Retinal pigment epithelial cell (primary cell): ENCODE measurements at regions not wholly inside any gene's neighbourhood (a gene's known extent, or its start where the extent isn't known, plus 50 kb on each side); places are given as distances from the start of the nearest gene placed in this dataset.

Experiments used
- DNase-seq: peaks from one replicate; pipeline ENCODE4 v3.0.0-alpha.2; 2010; ENCODE audit warnings: low read depth
- H3K4me3 ChIP-seq: 2 replicates; pipeline ENCODE4 v1.5.1; 2011; ENCODE audit warnings: mild to moderate bottlenecking, low read length, control low read depth, moderate library complexity
- CTCF ChIP-seq: conservative IDR thresholded peaks from 2 replicates; pipeline ENCODE4 v1.5.1; 2011; ENCODE audit warnings: low read depth, low read length, control low read depth, inconsistent platforms

GRCh38 chr13:36750046-36750445 lies 69.0 kb upstream of the RFXAP start:
- DNase-seq: no peak
- TF ChIP-seq CTCF: no peak
- H3K4me3 ChIP-seq: no peak overlapping the region

DNA sequence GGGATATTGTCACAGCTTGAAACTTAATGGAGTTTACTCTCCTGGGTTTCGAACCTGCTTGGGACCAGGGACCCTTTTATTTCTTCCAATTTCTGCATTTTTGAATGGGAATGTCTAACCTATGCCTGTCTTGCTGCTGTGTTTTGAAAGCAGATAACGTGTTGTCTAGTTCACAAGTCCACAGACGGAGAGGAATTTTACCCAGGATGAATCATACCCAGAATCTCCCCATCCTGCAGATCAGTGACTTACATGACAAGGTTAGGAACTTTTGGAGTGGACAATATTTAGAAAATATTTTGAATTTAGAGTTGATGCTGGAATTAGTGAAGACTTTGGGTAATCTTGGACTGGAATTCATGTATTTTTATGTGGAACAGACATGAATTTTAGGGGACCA lies 68.6 kb upstream of the RFXAP start:
- H3K4me3 ChIP-seq: no peak overlapping the region
- no peak for DNase-seq
- no peak for TF ChIP-seq CTCF

DNA sequence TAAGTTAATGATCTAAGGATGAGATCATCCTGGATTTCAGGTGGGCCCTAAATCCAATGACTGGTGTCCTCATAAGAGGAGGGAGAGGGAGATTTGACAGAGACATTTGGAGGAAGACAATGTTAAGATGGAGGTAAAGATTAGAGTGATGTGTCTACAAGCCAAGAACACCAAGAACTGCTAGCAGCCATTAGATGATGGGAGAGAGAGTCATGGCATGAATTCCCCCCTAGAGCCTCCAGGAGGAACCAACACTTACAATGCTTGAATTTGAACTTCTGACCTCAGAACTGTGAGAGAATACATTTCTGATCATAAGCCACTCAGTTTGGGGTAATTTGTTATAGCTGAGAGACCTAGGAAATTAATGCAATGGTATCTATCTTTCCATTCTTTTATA lies 68.1 kb upstream of the RFXAP start:
- H3K4me3 ChIP-seq: no peak overlapping the region
- TF ChIP-seq CTCF: no peak
- DNase-seq: no peak

GRCh38 chr13:36752673-36753072 lies 66.3 kb upstream of the RFXAP start:
- no peak for DNase-seq
- TF ChIP-seq CTCF: no peak
- no peak overlapping the region for H3K4me3 ChIP-seq

- no peak for DNase-seq
- no peak overlapping the region for H3K4me3 ChIP-seq
- TF ChIP-seq CTCF: no peak
Measured at GRCh38 chr13:36753176-36753575, 65.8 kb upstream of the RFXAP start.

DNA sequence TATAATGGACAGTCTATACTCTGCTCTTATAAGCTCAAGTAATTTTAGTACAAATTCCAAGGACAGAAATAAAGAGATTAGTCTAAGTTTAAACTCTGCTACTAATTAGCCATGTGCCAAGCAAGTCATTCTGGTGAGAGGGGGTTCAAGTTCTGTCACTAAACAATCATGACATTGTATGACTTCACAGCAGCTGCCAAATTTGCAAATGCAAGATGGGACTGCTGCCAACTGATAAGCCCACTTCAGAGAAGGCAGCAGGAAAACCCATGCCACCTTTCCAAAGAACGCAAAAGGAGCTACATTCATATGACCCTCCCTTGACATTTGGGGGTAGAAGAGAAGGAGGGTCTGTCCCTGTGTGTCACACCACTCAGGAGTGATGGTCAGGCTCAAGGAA lies 60.7 kb upstream of the RFXAP start:
- peak; percentile 84 for DNase-seq
- H3K4me3 ChIP-seq: no peak overlapping the region
- no peak for TF ChIP-seq CTCF

DNA sequence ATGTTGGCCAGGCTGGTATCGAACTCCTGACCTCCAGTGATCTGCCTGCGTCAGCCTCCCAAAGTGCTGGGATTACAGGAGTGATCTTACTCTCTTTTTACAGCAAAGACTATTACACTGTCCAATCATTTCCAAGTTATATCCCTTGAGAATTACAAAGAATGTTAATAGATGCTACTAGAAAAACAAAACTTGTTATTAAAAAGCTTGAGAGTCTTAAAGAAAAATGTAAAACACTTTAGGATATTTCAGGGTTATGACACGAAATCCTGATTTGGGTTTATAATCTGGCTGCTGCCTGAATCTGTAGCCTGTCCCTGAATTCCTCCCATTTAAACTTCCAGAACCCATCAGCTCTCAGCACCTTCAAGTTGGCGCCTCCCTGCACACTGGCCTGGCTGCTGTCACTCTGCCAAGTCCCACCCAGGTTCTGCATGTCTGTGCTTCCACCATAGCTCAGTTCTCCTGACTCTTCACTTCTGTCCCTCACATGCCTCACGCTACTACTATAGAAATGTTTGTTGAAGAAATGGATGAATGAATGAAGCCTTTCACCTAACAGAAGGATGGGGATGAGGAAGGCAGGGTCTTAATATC lies 55.8 kb upstream of the RFXAP start:
- no peak for TF ChIP-seq CTCF
- H3K4me3 ChIP-seq: no peak overlapping the region
- DNase-seq: no peak
